ENCODE measurements at regions not wholly inside any gene's neighbourhood (a gene's known extent, or its start where the extent isn't known, plus 50 kb on each side); places are given as distances from the start of the nearest gene placed in this dataset.

GRCh38 chr13:22625691-22626090 is 555.1 kb upstream of the SGCG start:
- no peak for DNase-seq (ENCODE audit: low read depth)
- in situ Hi-C loops (cut with HindIII; ENCODE audit: low pct_unique_long_range_greater_than_20kb, low sequenced_read_pairs) = no loop called here

GRCh38 chr13:22629374-22629773 is 551.4 kb upstream of the SGCG start:
- DNase-seq (ENCODE audit: low read depth) = no peak
- in situ Hi-C loops (cut with HindIII; ENCODE audit: low pct_unique_long_range_greater_than_20kb, low sequenced_read_pairs) = no loop called here

- in situ Hi-C loops (cut with HindIII; ENCODE audit: low pct_unique_long_range_greater_than_20kb, low sequenced_read_pairs) = no loop called here
- no peak for DNase-seq (ENCODE audit: low read depth)
Observed at GRCh38 chr13:22642088-22642487, 538.7 kb upstream of the SGCG start.

GRCh38 chr13:22644941-22645340 is 535.8 kb upstream of the SGCG start:
- in situ Hi-C loops (cut with HindIII; ENCODE audit: low pct_unique_long_range_greater_than_20kb, low sequenced_read_pairs) = no loop called here
- no peak for DNase-seq (ENCODE audit: low read depth)

- in situ Hi-C loops (cut with HindIII; ENCODE audit: low pct_unique_long_range_greater_than_20kb, low sequenced_read_pairs) = no loop called here
- DNase-seq (ENCODE audit: low read depth) = no peak
Observed at GRCh38 chr13:22647156-22647850, 533.5 kb upstream of the SGCG start.

GRCh38 chr13:22648320-22648801 is 532.4 kb upstream of the SGCG start:
- DNase-seq (ENCODE audit: low read depth) = no peak
- in situ Hi-C loops (cut with HindIII; ENCODE audit: low pct_unique_long_range_greater_than_20kb, low sequenced_read_pairs) = no loop called here

GRCh38 chr13:22652796-22653195 is 528.0 kb upstream of the SGCG start:
- no peak for DNase-seq (ENCODE audit: low read depth)
- in situ Hi-C loops (cut with HindIII; ENCODE audit: low pct_unique_long_range_greater_than_20kb, low sequenced_read_pairs) = no loop called here

- DNase-seq (ENCODE audit: low read depth) = no peak
- in situ Hi-C loops (cut with HindIII; ENCODE audit: low pct_unique_long_range_greater_than_20kb, low sequenced_read_pairs) = no loop called here
Observed at GRCh38 chr13:22653866-22654265, 526.9 kb upstream of the SGCG start.

GRCh38 chr13:22655106-22655852 is 525.5 kb upstream of the SGCG start:
- DNase-seq (ENCODE audit: low read depth) = no peak
- in situ Hi-C loops (cut with HindIII; ENCODE audit: low pct_unique_long_range_greater_than_20kb, low sequenced_read_pairs) = no loop called here

- in situ Hi-C loops (cut with HindIII; ENCODE audit: low pct_unique_long_range_greater_than_20kb, low sequenced_read_pairs) = no loop called here
- DNase-seq (ENCODE audit: low read depth) = no peak
Observed at GRCh38 chr13:22662771-22663170, 518.0 kb upstream of the SGCG start.

- DNase-seq (ENCODE audit: low read depth) = no peak
- in situ Hi-C loops (cut with HindIII; ENCODE audit: low pct_unique_long_range_greater_than_20kb, low sequenced_read_pairs) = no loop called here
Observed at GRCh38 chr13:22665506-22665905, 515.3 kb upstream of the SGCG start.

GRCh38 chr13:22690756-22691155 is 490.0 kb upstream of the SGCG start:
- no peak for DNase-seq (ENCODE audit: low read depth)
- in situ Hi-C loops (cut with HindIII; ENCODE audit: low pct_unique_long_range_greater_than_20kb, low sequenced_read_pairs) = no loop called here

- no peak for DNase-seq (ENCODE audit: low read depth)
- in situ Hi-C loops (cut with HindIII; ENCODE audit: low pct_unique_long_range_greater_than_20kb, low sequenced_read_pairs) = no loop called here
Observed at GRCh38 chr13:22693691-22694090, 487.1 kb upstream of the SGCG start.

GRCh38 chr13:22696433-22696832 is 484.3 kb upstream of the SGCG start:
- DNase-seq (ENCODE audit: low read depth) = no peak
- in situ Hi-C loops (cut with HindIII; ENCODE audit: low pct_unique_long_range_greater_than_20kb, low sequenced_read_pairs) = no loop called here

GRCh38 chr13:22698467-22698866 is 482.3 kb upstream of the SGCG start:
- no peak for DNase-seq (ENCODE audit: low read depth)
- in situ Hi-C loops (cut with HindIII; ENCODE audit: low pct_unique_long_range_greater_than_20kb, low sequenced_read_pairs) = no loop called here

GRCh38 chr13:22700246-22700887 is 480.4 kb upstream of the SGCG start:
- in situ Hi-C loops (cut with HindIII; ENCODE audit: low pct_unique_long_range_greater_than_20kb, low sequenced_read_pairs) = no loop called here
- no peak for DNase-seq (ENCODE audit: low read depth)

GRCh38 chr13:22703601-22704209 is 477.1 kb upstream of the SGCG start:
- in situ Hi-C loops (cut with HindIII; ENCODE audit: low pct_unique_long_range_greater_than_20kb, low sequenced_read_pairs) = no loop called here
- no peak for DNase-seq (ENCODE audit: low read depth)

- in situ Hi-C loops (cut with HindIII; ENCODE audit: low pct_unique_long_range_greater_than_20kb, low sequenced_read_pairs) = no loop called here
- no peak for DNase-seq (ENCODE audit: low read depth)
Observed at GRCh38 chr13:22707946-22708345, 472.8 kb upstream of the SGCG start.

- no peak for DNase-seq (ENCODE audit: low read depth)
- in situ Hi-C loops (cut with HindIII; ENCODE audit: low pct_unique_long_range_greater_than_20kb, low sequenced_read_pairs) = no loop called here
Observed at GRCh38 chr13:22717036-22717435, 463.7 kb upstream of the SGCG start.

Measured in Caki2 (cell line).